Stimulated activated naive CD4-positive, alpha-beta T cell (primary cell): ENCODE measurements at regions not wholly inside any gene's neighbourhood (a gene's known extent, or its start where the extent isn't known, plus 50 kb on each side); places are given as distances from the start of the nearest gene placed in this dataset.
"Not testable (repeated sequence)": the region's sequence is repeated elsewhere in the genome, so short reads cannot be mapped to it uniquely, and the experiment has no call there.

Experiments
- DNase-seq, 6 experiments: peaks; one replicate each; lab custom pipeline; 2025; lab: John Stamatoyannopoulos, UW

DNA sequence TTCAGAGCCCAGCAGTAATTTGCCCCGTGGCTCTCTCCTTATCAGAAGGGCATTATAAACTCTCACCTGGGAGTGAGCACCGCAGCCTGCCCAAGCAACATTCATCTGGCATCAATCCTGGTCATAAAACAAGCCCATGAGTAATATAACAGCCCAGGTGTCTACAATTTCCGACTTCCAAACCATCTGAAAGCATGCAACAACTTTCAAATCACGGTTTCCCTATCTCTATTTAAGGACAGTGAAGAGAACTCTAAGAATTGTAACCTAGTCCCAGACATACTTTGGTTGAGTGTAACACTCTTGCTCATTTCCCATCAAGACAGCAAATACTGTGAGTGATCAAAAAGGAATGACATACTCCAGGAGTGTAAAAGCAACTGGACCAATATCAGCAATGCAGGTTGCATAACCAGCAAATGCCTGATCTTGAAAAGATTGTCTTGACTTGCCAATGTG lies 487.4 kb upstream of the SOX9 start:
- no peak for DNase-seq

DNA sequence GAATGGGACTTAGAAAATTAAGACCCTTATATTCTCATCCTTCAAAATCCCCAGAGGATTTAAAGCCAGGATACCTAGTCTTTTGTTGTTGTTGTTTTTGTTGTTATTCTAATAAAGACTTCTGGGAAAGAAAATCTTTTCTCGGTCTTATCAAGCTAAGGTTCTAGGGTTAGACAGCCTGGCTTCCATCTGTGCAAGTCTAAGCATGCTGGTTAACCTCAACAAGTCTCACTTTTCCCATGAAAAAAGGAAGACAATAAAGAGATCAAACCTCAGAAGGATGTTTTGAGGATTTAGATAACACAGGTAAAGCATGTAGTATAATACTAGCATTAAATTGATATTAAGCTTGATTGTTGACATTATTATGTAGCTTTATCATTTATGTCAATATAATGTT lies 486.4 kb upstream of the SOX9 start:
- no peak for DNase-seq

DNA sequence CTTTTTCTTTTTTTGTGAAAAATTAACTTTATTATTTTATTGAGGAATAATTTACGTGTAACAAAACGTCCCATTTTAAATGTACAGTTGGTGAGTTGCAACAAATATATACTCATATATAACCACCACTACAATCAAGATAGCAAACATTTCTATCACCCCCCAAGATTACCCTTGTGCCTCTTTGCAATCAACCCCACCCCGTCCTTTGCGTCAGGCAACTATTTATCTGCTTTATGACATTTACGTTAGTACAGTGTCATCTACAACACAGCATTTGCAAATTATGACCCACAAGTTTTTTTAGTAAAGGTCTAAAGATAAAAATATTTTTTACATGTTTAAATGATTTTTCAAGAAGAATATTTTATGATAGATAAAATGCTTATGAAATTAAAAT lies 485.6 kb upstream of the SOX9 start:
- DNase-seq: no peak

DNA sequence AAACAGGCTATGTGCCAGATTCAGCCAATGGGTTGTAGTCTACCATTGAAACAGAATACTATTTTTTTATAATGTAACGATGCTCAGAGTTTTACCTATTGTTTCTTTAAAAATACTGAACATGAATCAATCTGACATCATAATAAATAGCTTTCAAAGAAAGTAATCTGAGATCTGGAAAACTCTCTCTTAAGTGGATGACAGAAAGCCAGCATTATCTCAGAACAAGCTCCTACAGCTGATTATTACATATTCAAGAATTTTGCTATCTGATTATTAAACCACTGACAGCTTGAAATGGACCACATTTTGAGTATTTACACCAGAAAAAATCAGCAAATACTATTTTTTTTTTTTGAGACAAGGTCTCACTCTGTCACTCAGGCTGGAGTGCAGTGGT lies 484.2 kb upstream of the SOX9 start:
- no peak for DNase-seq

DNA sequence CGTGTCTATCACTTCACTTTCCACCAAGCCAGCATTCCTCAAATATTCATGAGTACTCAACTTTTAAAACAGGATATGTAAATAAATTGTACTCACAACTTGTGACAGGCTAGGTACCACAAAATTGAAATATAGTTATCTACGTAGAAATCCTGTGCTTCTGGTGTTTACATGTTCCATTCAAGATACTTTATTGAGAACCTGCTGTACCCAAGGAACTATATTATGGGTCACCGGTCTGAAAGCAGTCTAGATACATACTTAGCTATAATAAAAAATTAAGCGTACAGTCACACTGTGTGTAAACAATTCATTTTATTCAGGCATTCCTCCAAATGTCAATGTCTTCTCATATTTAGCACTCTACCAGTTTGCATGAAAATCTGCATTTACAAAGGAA lies 482.2 kb upstream of the SOX9 start:
- DNase-seq: no peak

DNA sequence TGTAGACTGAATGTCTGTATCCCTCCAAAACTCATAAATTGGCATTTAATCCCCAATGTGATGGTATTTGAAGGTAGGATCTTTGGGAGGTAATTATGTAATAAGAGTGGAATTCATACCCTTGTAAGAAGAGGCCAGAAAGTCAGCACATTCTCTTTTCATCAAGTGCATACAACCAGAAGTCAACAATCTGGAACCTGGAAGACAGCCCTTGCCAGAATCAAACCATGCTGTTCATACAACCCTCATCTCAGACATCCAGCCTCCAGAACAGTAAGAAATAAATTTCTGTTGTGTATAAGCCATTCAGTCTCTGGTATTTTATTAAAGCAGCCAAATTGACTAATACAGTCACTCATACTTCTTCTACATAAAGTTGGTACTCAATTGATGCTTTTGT lies 481.0 kb upstream of the SOX9 start:
- no peak for DNase-seq

DNA sequence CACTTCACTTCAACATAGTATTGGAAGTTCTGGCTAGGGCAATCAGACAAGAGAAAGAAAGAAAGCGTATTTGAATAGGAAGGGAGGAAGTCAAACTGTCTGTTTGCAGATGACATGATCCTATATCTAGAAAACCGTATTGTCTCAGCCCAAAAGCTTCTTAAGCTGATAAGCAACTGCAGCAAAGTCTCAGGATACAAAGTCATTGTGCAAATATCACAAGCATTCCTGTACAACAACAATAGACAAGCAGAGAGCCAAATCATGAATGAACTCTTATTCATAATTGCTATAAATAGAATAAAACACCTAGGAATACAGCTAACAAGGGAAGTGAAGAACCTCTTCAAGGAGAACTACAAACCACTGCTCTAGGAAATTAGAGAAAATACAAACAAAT lies 473.9 kb upstream of the SOX9 start:
- DNase-seq: not testable (repeated sequence)

DNA sequence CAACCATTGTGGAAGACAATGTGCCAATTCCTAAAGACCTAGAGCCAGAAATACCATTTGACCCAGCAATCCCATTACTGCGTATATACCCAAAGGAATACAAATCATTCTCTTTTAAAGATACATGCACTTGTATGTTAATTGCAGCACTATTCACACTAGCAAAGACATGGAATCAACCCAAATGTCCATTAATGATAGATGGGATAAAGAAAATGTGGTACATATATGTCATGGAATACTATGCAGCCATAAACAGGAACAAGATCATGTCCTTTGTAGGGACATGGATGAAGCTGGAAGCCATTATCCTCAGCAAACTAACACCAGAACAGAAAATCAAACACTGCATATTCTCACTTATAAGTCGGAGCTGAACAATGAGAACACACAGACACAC lies 472.5 kb upstream of the SOX9 start:
- DNase-seq: not testable (repeated sequence)

DNA sequence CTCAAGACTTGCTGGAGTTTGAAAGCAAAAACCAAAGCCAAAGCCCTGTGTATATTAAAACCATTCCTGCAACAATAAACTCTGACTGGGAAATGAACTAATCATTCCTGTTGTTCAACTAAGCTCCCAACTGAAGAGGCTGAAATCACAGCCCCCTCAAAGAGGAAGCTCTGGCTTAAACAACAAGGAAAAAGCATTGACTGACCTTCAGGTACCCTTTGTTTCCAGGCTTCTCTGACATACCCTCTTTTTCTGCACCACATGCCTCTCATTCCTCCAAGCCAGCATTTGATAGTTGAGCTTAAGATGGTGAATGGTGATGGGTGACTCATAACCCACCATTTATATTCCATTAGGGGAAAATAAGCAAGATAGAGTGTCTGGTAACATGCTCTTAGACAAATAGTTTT lies 470.9 kb upstream of the SOX9 start:
- DNase-seq: no peak

DNA sequence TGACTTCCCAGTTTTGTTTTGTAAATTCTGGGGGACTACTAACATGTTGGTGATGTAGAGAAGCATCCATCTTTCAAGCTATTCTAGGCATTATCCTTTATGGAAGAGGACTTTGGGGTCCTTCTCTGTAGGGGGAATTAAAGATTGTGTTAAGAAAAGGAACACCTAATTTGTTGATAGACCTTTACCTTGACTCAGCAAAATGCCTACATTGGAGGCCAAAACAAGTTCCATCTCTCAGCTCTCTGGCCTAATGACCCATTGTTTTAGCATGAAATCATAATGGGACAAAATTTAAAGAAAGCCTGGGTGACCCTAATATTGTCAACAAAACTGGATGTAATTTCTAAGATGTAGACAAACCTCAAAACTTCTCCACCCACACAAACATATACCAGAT lies 465.3 kb upstream of the SOX9 start:
- no peak for DNase-seq

DNA sequence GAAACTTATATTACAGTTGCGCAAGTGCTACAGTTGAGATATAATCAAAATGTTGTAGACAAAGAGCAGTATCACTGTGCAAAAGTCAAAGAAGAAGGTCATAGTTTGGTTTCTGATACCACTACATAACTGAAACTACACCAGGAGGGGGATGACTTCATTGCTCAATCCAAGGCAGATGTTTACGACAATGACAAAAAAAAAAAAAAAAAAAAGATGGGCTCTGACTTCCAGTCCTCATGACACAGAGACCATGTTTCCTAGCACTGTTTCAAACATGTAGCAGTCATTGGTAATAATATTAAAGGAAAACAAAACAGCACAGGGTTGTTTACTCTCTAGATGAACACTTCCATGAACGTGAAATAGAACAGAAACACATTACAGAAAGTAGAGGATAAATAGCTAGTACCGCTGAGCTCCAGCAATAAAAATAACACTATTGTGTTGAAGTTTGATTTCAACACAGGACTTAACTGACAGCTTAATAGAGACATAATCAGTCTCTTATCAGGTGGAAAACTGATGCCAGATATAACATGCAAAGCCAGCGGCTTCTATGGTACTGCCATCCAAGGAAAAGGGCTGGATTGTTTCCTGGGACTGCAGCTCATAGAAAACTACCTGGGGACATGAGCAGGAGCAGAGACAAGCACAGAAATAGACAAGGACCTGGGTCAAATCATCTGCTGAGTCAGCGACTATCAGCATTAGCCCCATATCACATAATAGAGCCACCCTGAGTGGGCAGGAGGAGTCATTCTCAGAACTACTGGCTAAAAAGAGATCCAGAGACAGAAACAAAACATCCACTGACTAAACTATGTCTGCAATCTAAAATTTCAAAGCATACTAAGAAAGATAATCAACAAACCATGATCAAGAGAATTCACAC lies 463.6 kb upstream of the SOX9 start:
- no peak for DNase-seq

DNA sequence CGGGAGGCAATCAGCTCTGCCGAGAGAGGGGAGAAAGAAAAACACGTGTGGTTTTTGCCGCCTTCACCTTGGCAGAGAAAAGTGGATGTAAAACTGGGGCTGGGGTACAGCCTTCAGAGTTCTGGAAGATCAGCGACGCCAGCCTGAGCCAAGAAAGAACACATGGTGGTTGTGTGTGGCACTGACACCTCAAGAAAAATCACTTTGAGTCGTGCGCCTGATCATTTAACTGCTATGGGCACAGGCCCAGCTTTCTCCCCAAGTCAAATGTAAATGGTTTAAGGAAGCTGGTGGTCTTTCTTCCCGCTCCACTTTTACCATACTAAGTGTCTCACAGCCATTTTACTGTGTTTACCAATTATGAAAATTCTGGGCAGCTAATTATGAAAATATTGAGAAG lies 461.8 kb upstream of the SOX9 start:
- no peak for DNase-seq

DNA sequence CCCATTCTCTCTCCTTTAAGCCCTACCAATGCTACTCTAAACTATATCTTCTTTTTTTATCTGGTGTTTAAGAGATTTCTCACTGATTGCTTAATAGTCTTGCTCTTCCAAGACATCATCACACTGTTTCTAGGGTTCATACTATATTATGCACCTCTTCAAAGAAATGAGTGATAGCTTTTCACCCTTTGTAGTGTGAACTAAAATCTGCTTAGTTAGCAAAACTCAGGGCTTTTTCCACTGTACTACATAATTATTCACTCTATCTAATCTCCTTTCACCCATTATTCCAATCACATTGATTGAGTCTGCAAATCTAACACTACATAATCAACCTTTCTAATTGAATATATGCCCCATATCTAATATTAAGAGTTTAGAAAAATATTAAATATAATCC lies 456.0 kb upstream of the SOX9 start:
- no peak for DNase-seq

DNA sequence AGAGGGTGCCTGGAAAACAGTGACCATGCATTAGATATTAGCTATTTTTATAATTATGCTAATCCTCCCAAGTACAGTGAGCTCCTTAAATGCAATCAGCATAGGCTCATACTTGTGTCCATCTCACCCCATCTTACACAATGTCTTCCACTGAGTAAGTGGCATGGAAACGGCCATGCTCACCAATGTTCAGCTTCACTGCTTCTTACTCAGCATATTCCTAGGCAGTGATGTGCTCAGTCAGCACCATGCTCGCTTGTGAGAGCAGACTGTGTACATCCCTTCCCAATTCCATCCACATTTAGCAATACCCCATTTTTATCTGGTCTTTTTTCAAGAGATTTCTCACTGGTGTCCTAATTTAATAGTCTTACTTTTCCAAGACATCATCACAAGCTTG lies 454.8 kb upstream of the SOX9 start:
- no peak for DNase-seq

DNA sequence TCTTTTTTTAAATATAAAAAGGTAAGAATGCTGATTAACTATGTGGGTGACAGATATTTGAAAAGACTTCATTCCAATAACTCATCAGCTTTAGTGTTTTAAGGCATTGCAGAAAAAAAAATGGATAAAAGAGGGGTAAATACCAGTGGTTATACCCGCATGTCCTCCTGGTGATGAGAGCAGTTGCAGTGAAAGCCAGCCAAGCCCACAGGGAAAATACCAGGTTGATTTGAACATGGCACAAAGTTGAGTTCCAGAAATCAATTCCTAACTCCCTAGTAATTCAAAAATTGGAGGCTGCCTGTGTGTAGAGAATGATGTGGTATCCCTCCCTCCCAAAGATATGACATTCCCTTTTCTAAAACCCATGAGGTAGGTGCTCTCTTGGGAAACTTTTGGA lies 453.2 kb upstream of the SOX9 start:
- DNase-seq: no peak

DNA sequence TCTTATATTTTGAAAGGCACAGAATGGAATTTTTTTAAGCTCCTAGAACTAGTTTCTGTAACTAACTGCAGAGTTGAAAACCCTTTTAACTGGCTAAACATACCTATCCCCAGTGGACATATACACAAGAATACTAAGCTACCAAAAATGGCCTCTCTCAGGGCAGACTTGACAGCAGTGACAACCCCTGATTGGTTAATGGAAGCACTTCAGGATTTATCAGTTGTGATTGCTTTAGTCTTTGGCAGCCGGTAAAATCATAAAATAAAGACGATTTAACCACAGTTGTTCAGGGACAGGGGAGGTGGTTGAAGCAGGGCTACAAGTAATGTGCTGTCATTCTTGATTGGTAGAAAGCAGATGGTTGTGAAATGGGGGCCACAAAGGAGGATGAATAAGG lies 452.0 kb upstream of the SOX9 start:
- DNase-seq: no peak

DNA sequence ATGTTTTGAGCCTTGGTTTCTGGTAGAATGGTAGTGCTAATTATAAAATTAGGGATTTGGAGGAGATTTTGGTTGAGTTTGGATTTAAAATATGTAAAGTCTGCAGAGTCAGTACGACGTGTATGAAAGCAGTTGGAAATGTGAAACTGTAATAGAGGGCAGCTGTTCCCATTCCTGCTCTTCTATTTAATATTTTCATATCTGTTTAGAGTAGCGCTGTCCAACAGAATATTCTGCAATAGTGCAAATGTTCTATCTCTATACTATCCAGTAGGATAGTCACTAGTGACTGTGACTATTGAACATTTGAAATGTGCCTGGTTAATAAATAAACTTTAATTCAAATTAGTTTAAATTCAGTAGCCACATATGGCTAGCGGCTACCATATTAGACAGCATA lies 443.4 kb upstream of the SOX9 start:
- no peak for DNase-seq

DNA sequence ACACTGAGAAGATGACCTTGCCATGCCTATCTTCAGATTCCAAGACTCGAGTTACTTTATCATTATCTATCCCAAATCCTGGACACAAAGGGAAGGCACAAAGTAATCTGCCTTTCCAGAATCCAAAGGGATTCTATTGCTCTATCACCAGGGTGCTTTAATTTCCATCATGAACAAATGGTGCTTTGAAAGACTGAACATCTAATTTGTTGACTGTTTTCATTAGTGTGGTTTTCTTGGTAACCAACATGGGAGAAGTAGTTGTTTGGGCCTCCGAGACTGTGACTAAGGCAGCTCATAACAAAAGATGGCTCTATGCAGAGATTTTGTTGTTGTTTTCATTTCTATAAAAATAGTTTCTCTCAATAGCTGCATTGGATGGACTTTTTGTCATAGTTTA lies 441.0 kb upstream of the SOX9 start:
- no peak for DNase-seq

DNA sequence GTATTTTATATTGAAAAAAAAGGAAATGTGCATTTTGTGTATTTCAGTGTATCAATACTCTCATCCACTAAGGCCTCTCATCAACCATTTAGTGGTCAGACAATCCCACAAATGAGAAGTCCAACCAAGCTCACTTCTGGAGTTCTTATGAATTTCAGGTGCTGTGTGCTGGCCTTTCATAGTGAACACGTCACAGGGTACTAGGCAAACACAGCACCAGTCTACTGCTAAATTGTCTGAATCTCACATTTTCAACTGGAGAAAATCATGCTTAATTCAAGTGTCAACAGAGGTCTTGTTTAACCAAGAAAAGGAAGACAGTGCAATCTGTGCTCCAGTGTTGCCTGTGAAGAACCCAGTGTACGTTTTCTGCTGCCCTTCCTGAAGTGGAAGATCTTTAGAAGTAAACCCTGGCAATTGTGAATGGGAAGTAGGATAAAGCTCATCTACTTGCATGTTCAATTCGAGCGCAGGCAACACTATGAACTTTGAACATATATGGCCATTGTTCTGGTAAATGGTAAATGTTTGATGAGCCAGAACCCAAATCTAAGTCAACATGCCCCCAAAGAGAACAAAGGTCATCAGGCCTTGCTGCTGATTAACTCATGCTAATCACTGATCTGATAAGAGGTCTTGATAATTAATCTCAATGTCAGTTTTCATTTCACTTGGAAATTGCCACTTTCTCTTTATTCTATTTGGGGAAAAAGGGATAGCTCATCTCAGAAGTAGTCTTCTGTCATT lies 439.2 kb upstream of the SOX9 start:
- no peak for DNase-seq

DNA sequence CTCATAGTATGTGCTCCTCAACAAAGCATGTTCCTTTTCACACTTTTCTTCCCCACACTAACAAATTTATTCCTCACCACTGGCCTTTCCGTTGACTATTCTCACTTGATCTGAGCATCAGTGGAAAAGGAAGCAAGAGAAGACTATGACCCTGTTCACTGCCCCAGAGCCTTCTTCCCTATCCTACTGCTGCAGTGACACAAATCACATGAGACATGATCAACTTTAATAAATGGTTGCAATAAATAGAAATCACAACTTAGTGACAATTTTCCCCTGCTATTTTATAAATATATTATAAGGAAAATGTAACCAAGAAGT lies 438.7 kb upstream of the SOX9 start:
- DNase-seq: no peak

DNA sequence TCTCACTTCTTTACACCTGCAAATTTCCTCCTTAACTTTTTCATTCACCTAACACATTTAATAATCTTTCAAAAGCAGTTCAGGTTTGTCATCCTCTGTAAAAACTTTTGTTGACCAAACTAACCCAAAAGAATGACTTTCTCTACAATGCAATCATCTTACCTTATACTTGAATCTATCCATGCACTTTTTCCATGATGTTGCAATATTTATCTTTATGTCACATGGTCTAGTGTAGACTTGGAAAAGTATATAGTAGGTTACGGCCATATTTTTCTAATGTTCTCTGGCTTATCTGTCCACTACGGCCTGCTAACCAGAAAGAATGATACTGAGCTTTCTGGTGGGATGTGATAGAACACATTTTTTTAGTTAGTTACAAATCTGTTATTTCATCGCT lies 431.0 kb upstream of the SOX9 start:
- DNase-seq: no peak

DNA sequence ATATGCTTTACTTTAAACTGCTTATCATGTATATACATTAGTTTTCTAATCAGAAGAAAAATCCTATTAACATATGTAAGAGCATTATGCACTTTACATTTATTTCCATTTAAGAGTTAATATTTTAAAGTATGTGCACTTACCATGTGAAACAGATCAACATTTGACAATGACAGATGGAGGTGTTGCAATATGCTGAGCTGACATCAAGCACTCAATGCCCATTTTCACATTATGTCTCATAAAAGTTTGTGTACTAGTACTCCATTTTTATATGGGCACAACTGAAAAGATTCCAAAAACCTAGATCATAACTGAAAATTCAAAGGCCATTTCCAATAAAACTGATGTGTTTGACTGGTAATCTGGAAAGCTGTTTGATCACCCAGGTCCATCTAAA lies 420.9 kb upstream of the SOX9 start:
- DNase-seq: no peak

DNA sequence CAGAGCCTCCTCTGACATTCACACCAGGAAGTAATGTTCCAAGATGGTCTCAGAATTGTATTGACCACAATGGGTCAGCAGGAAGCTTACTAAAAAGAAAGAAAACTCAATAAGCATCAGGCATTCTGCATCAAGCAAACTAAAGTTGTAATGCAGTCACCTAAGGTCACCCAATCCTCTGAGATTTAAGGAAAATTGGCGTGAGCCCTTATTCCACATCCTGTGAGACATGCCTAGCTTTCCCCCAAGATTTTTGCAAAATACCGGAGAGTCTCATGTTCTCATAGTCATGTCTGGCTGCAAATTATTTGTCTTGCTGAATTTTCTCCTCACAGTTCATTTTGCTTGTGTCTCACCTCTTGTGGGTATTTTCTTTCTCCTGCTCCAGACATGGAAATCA lies 417.1 kb upstream of the SOX9 start:
- DNase-seq: no peak
